ENCODE measurements at regions not wholly inside any gene's neighbourhood (a gene's known extent, or its start where the extent isn't known, plus 50 kb on each side); places are given as distances from the start of the nearest gene placed in this dataset.

GRCh38 chr13:103788061-103788652 lies 721.9 kb upstream of the SLC10A2 start:
- Histone ChIP-seq H3K4me1 (ENCODE audit: insufficient read depth, low read length, severe bottlenecking) (no peaks in the 10 kb centered on the region), H3K79me2 (ENCODE audit: insufficient read depth, low read length) (no peaks in the 10 kb centered on the region), H3K9ac (ENCODE audit: low read length) (no peak overlapping the region), H3K27me3 (ENCODE audit: insufficient read depth, low read length) (no peaks in the 10 kb centered on the region), H3K4me3 (ENCODE audit: low read depth, low read length, poor library complexity, severe bottlenecking) (no peak overlapping the region), H4K20me1 (ENCODE audit: insufficient read depth, low read length) (no peaks in the 10 kb centered on the region), H3K9me2 (ENCODE audit: low read depth, low read length) (no peaks in the 10 kb centered on the region), H3K4me2 (ENCODE audit: low read length) (no peak overlapping the region), H3F3A (ENCODE audit: insufficient read depth, low read length) (no peaks in the 10 kb centered on the region), H2AFZ (ENCODE audit: low read length) (no peak overlapping the region), H3K9me3 (ENCODE audit: low read length) (no peaks in the 10 kb centered on the region), H3K27ac (ENCODE audit: low read depth, low read length, poor library complexity, severe bottlenecking) (no peak overlapping the region), H3K36me3 (ENCODE audit: insufficient read depth, low read length) (no peaks in the 10 kb centered on the region)
- TF ChIP-seq CTCF (IDR thresholded peaks at IDR 0.05; ENCODE audit: low read length) (peak; percentile 63; the same call in 1 of the 2 replicates), EZH2 (IDR thresholded peaks at IDR 0.05; ENCODE audit: borderline replicate concordance, low read length) (no peak)

- Histone ChIP-seq H3K9ac (ENCODE audit: low read length) (no peak overlapping the region), H3K9me3 (ENCODE audit: low read length) (no peaks in the 10 kb centered on the region), H3F3A (ENCODE audit: insufficient read depth, low read length) (no peaks in the 10 kb centered on the region), H3K79me2 (ENCODE audit: insufficient read depth, low read length) (no peaks in the 10 kb centered on the region), H3K36me3 (ENCODE audit: insufficient read depth, low read length) (no peaks in the 10 kb centered on the region), H3K9me2 (ENCODE audit: low read depth, low read length) (no peaks in the 10 kb centered on the region), H3K4me3 (ENCODE audit: low read depth, low read length, poor library complexity, severe bottlenecking) (no peak overlapping the region), H3K4me1 (ENCODE audit: insufficient read depth, low read length, severe bottlenecking) (no peaks in the 10 kb centered on the region), H2AFZ (ENCODE audit: low read length) (no peak overlapping the region), H3K4me2 (ENCODE audit: low read length) (no peak overlapping the region), H4K20me1 (ENCODE audit: insufficient read depth, low read length) (no peaks in the 10 kb centered on the region), H3K27ac (ENCODE audit: low read depth, low read length, poor library complexity, severe bottlenecking) (no peak overlapping the region), H3K27me3 (ENCODE audit: insufficient read depth, low read length) (no peaks in the 10 kb centered on the region)
- TF ChIP-seq EZH2 (IDR thresholded peaks at IDR 0.05; ENCODE audit: borderline replicate concordance, low read length) (no peak), CTCF (IDR thresholded peaks at IDR 0.05; ENCODE audit: low read length) (peak; percentile 73)
Measured at GRCh38 chr13:103772576-103772975, 706.4 kb upstream of the SLC10A2 start.

GRCh38 chr13:103762523-103762922 lies 696.3 kb upstream of the SLC10A2 start:
- Histone ChIP-seq H2AFZ (ENCODE audit: low read length) (no peak overlapping the region), H3K4me1 (ENCODE audit: insufficient read depth, low read length, severe bottlenecking) (no peaks in the 10 kb centered on the region), H3K27ac (ENCODE audit: low read depth, low read length, poor library complexity, severe bottlenecking) (no peak overlapping the region), H3K9me3 (ENCODE audit: low read length) (no peaks in the 10 kb centered on the region), H4K20me1 (ENCODE audit: insufficient read depth, low read length) (no peaks in the 10 kb centered on the region), H3K36me3 (ENCODE audit: insufficient read depth, low read length) (no peaks in the 10 kb centered on the region), H3K9ac (ENCODE audit: low read length) (no peak overlapping the region), H3K27me3 (ENCODE audit: insufficient read depth, low read length) (no peaks in the 10 kb centered on the region), H3K9me2 (ENCODE audit: low read depth, low read length) (no peaks in the 10 kb centered on the region), H3F3A (ENCODE audit: insufficient read depth, low read length) (no peaks in the 10 kb centered on the region), H3K79me2 (ENCODE audit: insufficient read depth, low read length) (no peaks in the 10 kb centered on the region), H3K4me2 (ENCODE audit: low read length) (no peak overlapping the region), H3K4me3 (ENCODE audit: low read depth, low read length, poor library complexity, severe bottlenecking) (no peak overlapping the region)
- no peak for TF ChIP-seq EZH2 (IDR thresholded peaks at IDR 0.05; ENCODE audit: borderline replicate concordance, low read length)
- TF ChIP-seq CTCF (IDR thresholded peaks at IDR 0.05; ENCODE audit: low read length), result peak; percentile 34
